ENCODE measurements at regions not wholly inside any gene's neighbourhood (a gene's known extent, or its start where the extent isn't known, plus 50 kb on each side); places are given as distances from the start of the nearest gene placed in this dataset.

DNA sequence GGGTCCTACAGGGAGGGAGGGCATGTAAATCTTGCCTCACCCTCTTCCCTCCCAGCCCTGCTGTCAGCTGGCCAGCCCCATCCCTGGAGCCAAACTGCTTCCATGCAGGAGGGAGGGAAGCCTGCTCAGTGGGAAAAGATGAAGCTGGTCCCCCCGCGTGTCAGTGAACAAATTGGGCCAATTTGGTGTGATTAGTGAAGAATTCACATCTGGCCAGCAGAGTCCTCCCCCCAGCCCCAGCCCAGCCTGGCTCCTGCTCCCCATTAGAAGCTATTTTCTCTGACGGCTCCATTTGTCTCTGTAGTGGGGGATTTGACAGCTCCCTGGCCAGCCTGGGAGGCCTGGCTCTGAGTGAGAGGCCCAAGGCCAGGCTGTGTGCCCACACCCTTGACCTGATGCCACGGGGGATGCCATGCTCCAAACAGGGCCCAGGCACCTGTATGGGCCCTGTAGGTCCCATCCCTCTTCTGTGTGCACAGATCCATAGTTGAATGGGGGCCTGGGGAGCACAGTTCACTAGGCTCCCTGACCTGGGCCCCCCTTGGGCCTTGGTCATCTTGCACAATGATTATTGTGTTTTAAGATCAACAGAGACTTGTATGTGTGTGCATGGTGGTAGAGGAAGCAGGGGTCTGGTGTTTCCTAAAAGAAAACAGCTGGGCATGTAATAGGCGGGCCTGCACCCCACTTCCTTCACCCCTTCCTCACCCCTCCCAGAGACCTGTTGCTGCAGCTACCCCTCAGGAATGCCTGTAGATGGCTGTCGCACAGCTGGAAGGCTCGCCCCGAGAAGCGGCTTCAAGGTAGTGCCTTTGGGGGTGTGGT is 50.7 kb upstream of the TAC4 start:
- Histone ChIP-seq H3K4me2 (ENCODE audit: control insufficient read depth, insufficient read depth) (no peak overlapping the region), H3K4me3 (no peak overlapping the region), H3K36me3 (ENCODE audit: control insufficient read depth in 2 of 2, insufficient read depth in 2 of 2, low read length in 1 of 2) (no peaks in the 10 kb centered on the region), H3K9ac (ENCODE audit: control insufficient read depth, insufficient read depth, low read length) (no peak overlapping the region), H3K27me3 (replicated peaks in 1 of 2; ENCODE audit: control insufficient read depth in 2 of 2, insufficient read depth in 2 of 2, low read length in 1 of 2) (peaks cover 9 to 12% of the 10 kb centered on the region in 2 experiments), H3K9me3 (replicated peaks; ENCODE audit: control insufficient read depth, insufficient read depth, low read length) (no peaks in the 10 kb centered on the region), H4K20me1 (ENCODE audit: control insufficient read depth, insufficient read depth) (no peaks in the 10 kb centered on the region), H3K79me2 (ENCODE audit: control insufficient read depth, insufficient read depth, low read length) (no peaks in the 10 kb centered on the region), H2AFZ (ENCODE audit: control insufficient read depth, low read depth, low read length) (no peak overlapping the region), H3K4me1 (ENCODE audit: control insufficient read depth, insufficient read depth, low read length) (no peaks in the 10 kb centered on the region), H3K27ac (ENCODE audit: control insufficient read depth, insufficient read depth) (no peak overlapping the region)
- ChIA-PET CTCF (interaction anchor here (0.9 kb wide), 1 partner anchor 100 kb away, joined by 3 read pairs; no protein-coding TSS in a partner anchor), RAD21 (ENCODE audit: unreplicated experiment) (interaction anchor here (1.3 kb wide), 1 partner anchor 100 kb away, joined by 3 read pairs; no protein-coding TSS in a partner anchor), POLR2A (no interaction called here), SMC1A (ENCODE audit: uncharacterized antibody, unreplicated experiment) (no interaction called here)
- DNase-seq (ENCODE audit: low read depth, low spot score), result no peak
- TF ChIP-seq JUND (IDR thresholded peaks at IDR 0.05; ENCODE audit: low read depth, low read length) (no peak), HDAC2 (IDR thresholded peaks at IDR 0.05) (no peak)
- TF ChIP-seq, protein P1, sequence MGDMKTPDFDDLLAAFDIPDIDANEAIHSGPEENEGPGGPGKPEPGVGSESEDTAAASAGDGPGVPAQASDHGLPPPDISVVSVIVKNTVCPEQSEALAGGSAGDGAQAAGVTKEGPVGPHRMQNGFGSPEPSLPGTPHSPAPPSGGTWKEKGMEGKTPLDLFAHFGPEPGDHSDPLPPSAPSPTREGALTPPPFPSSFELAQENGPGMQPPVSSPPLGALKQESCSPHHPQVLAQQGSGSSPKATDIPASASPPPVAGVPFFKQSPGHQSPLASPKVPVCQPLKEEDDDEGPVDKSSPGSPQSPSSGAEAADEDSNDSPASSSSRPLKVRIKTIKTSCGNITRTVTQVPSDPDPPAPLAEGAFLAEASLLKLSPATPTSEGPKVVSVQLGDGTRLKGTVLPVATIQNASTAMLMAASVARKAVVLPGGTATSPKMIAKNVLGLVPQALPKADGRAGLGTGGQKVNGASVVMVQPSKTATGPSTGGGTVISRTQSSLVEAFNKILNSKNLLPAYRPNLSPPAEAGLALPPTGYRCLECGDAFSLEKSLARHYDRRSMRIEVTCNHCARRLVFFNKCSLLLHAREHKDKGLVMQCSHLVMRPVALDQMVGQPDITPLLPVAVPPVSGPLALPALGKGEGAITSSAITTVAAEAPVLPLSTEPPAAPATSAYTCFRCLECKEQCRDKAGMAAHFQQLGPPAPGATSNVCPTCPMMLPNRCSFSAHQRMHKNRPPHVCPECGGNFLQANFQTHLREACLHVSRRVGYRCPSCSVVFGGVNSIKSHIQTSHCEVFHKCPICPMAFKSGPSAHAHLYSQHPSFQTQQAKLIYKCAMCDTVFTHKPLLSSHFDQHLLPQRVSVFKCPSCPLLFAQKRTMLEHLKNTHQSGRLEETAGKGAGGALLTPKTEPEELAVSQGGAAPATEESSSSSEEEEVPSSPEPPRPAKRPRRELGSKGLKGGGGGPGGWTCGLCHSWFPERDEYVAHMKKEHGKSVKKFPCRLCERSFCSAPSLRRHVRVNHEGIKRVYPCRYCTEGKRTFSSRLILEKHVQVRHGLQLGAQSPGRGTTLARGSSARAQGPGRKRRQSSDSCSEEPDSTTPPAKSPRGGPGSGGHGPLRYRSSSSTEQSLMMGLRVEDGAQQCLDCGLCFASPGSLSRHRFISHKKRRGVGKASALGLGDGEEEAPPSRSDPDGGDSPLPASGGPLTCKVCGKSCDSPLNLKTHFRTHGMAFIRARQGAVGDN (IDR thresholded peaks at IDR 0.05), result no peak
- TF ChIP-seq, protein P2, sequence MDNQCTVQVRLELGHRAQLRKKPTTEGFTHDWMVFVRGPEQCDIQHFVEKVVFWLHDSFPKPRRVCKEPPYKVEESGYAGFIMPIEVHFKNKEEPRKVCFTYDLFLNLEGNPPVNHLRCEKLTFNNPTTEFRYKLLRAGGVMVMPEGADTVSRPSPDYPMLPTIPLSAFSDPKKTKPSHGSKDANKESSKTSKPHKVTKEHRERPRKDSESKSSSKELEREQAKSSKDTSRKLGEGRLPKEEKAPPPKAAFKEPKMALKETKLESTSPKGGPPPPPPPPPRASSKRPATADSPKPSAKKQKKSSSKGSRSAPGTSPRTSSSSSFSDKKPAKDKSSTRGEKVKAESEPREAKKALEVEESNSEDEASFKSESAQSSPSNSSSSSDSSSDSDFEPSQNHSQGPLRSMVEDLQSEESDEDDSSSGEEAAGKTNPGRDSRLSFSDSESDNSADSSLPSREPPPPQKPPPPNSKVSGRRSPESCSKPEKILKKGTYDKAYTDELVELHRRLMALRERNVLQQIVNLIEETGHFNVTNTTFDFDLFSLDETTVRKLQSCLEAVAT (IDR thresholded peaks at IDR 0.05), result no peak
- ATAC-seq, result no peak
- intact Hi-C loops (cut with micrococcal nuclease; ENCODE audit: unreplicated experiment), result no loop called here
- in situ Hi-C loops (cut with MboI), result no loop called here
- 48% methylated on average over 9 of the region's 9 CpGs for WGBS (ENCODE audit: insufficient coverage, insufficient replicate concordance, low lambda C conversion rate, missing lambda C conversion rate)
- no TSS peak for BruUV-seq (replicated peaks)
- FAIRE-seq, result no peak
